C4-2B (cell line): ENCODE measurements at regions not wholly inside any gene's neighbourhood (a gene's known extent, or its start where the extent isn't known, plus 50 kb on each side); places are given as distances from the start of the nearest gene placed in this dataset.

ENCODE experiments used
- H3K27ac ChIP-seq: fragments of 450-650 bp; 2 replicates; pipeline ENCODE4 v1.5.1; 2017
- ZFX ChIP-seq: fragments of 450-650 bp; IDR thresholded peaks from 2 replicates; pipeline ENCODE4 v1.6.1; 2017
- TF ChIP-seq, protein P1 (sequence below): fragments of 450-650 bp; conservative IDR thresholded peaks from 2 replicates; pipeline ENCODE4 v1.5.1; 2017; ENCODE audit warnings: mild to moderate bottlenecking

DNA sequence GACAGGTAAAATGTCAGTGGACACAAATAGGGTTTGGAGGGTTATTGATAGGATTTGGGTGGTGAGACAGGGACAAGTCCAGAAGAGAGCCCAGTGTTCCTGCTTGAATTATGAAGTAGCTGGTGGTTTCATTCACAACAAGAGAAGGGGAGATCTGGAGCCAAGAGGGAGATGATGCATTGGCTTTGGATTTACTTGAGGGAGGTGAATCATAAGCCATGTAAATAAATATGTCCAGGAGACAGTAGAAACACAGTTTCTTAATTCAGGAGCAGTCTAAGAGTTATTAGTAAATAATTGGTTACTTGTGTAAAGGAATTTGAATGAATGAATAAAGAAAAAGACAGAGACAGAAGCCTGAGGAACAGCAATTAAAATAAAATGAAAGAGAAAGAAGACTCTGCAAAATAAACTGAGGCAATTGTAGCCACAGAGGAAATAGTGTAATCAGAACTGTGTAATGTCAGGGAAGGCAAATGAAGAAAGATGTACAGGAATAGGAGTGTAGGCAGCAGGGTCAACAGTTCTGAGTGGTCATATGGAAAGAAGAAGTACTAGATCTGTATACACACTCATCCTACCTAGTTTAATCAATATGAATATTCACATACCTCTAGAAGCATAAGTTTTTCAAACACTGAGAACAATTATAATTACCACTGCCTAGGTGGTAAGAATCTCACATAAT, 50.2 kb upstream of the CXCL8 start:
- TF ChIP-seq, protein P1, sequence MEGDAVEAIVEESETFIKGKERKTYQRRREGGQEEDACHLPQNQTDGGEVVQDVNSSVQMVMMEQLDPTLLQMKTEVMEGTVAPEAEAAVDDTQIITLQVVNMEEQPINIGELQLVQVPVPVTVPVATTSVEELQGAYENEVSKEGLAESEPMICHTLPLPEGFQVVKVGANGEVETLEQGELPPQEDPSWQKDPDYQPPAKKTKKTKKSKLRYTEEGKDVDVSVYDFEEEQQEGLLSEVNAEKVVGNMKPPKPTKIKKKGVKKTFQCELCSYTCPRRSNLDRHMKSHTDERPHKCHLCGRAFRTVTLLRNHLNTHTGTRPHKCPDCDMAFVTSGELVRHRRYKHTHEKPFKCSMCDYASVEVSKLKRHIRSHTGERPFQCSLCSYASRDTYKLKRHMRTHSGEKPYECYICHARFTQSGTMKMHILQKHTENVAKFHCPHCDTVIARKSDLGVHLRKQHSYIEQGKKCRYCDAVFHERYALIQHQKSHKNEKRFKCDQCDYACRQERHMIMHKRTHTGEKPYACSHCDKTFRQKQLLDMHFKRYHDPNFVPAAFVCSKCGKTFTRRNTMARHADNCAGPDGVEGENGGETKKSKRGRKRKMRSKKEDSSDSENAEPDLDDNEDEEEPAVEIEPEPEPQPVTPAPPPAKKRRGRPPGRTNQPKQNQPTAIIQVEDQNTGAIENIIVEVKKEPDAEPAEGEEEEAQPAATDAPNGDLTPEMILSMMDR: no peak
- TF ChIP-seq ZFX: no peak
- H3K27ac ChIP-seq: no peak overlapping the region
